GM12878 (cell line): ENCODE measurements at regions not wholly inside any gene's neighbourhood (a gene's known extent, or its start where the extent isn't known, plus 50 kb on each side); places are given as distances from the start of the nearest gene placed in this dataset.

ENCODE experiments used
- HDAC6 ChIP-seq: fragments of 200-600 bp; sonication (generic); IDR thresholded peaks from one replicate; pipeline ENCODE4 v1.8.0; 2017; ENCODE audit warnings: antibody characterized with exemption; ENCODE audit not compliant: unreplicated experiment
- POLR2A ChIP-seq: IDR thresholded peaks from 2 replicates; pipeline ENCODE4 v1.6.1; 2011; ENCODE audit warnings: low read depth, mild to moderate bottlenecking, low read length
- SRF ChIP-seq, 2 experiments: IDR thresholded peaks; 2 replicates each; pipeline ENCODE4 v1.6.1; 2011; ENCODE audit warnings: low read depth in 2 of 2, low read length in 2 of 2, mild to moderate bottlenecking in 1 of 2, moderate library complexity in 1 of 2
- TF ChIP-seq, protein P1 (sequence below), 3 experiments: IDR thresholded peaks in 2 of 3; conservative IDR thresholded peaks in 1 of 3; 2 replicates each; pipeline ENCODE4 v1.5.1; 2011; ENCODE audit warnings: low read depth in 3 of 3, low read length in 3 of 3, mild to moderate bottlenecking in 3 of 3, control low read depth in 2 of 3, moderate library complexity in 2 of 3, inconsistent platforms in 1 of 3, mixed read lengths in 1 of 3; ENCODE audit not compliant: control insufficient read depth in 2 of 3, insufficient read depth in 1 of 3; ENCODE audit errors: extremely low read depth in 1 of 3

DNA sequence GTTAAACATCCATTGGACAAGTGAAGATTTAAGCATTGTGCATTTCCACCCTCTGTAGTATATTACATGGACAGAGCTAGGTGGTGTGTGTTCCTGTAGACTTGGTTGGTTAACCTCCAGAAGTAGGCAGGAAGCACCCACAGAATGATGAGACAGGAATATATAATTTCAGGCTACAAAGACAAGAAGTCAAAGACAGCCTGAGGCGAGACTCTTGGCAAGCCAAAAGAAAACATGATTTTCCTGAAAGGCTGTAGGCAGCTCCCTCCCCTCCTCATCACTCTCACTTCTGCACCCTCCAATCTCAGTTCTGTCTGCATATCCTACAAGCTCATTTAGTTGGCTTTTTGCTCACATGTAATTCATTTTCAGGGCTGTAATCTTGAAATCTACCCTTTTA lies 110.0 kb upstream of the SLC35B3 start:
- TF ChIP-seq HDAC6 = no peak
- TF ChIP-seq, protein P1, sequence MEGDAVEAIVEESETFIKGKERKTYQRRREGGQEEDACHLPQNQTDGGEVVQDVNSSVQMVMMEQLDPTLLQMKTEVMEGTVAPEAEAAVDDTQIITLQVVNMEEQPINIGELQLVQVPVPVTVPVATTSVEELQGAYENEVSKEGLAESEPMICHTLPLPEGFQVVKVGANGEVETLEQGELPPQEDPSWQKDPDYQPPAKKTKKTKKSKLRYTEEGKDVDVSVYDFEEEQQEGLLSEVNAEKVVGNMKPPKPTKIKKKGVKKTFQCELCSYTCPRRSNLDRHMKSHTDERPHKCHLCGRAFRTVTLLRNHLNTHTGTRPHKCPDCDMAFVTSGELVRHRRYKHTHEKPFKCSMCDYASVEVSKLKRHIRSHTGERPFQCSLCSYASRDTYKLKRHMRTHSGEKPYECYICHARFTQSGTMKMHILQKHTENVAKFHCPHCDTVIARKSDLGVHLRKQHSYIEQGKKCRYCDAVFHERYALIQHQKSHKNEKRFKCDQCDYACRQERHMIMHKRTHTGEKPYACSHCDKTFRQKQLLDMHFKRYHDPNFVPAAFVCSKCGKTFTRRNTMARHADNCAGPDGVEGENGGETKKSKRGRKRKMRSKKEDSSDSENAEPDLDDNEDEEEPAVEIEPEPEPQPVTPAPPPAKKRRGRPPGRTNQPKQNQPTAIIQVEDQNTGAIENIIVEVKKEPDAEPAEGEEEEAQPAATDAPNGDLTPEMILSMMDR (IDR thresholded peaks at IDR 0.05 in 2 of 3, conservative IDR thresholded peaks at IDR 0.05 in 1 of 3; ENCODE audit: control insufficient read depth in 2 of 3, extremely low read depth in 1 of 3, insufficient read depth in 1 of 3, low read depth in 3 of 3, low read length in 3 of 3) = no peak
- no peak for TF ChIP-seq SRF (IDR thresholded peaks at IDR 0.05; ENCODE audit: low read depth in 2 of 2, low read length in 2 of 2)
- no peak for TF ChIP-seq POLR2A
